ENCODE measurements at regions not wholly inside any gene's neighbourhood (a gene's known extent, or its start where the extent isn't known, plus 50 kb on each side); places are given as distances from the start of the nearest gene placed in this dataset.

- DNase-seq (ENCODE audit: low read depth in 2 of 2) = no peak
Observed at GRCh38 chr12:28601570-28602058, 411.4 kb downstream of the CCDC91 start.

- DNase-seq (ENCODE audit: low read depth in 2 of 2) = no peak
Observed at GRCh38 chr12:28602786-28603185, 412.5 kb downstream of the CCDC91 start.

GRCh38 chr12:28603239-28603638 lies 413.0 kb downstream of the CCDC91 start:
- no peak for DNase-seq (ENCODE audit: low read depth in 2 of 2)

GRCh38 chr12:28603801-28604200 lies 413.5 kb downstream of the CCDC91 start:
- no peak for DNase-seq (ENCODE audit: low read depth in 2 of 2)

GRCh38 chr12:28604240-28604639 lies 414.0 kb downstream of the CCDC91 start:
- no peak for DNase-seq (ENCODE audit: low read depth in 2 of 2)

GRCh38 chr12:28606967-28607557 lies 416.8 kb downstream of the CCDC91 start:
- no peak for DNase-seq (ENCODE audit: low read depth in 2 of 2)

- DNase-seq (ENCODE audit: low read depth in 2 of 2) = no peak
Observed at GRCh38 chr12:28610401-28611114, 420.3 kb downstream of the CCDC91 start.

- no peak for DNase-seq (ENCODE audit: low read depth in 2 of 2)
Observed at GRCh38 chr12:28611115-28611435, 420.8 kb downstream of the CCDC91 start.

- DNase-seq (ENCODE audit: low read depth in 2 of 2) = no peak
Observed at GRCh38 chr12:28611449-28611848, 421.2 kb downstream of the CCDC91 start.

- no peak for DNase-seq (ENCODE audit: low read depth in 2 of 2)
Observed at GRCh38 chr12:28618171-28618570, 427.9 kb downstream of the CCDC91 start.

GRCh38 chr12:28618772-28619171 lies 428.5 kb downstream of the CCDC91 start:
- no peak for DNase-seq (ENCODE audit: low read depth in 2 of 2)

- no peak for DNase-seq (ENCODE audit: low read depth in 2 of 2)
Observed at GRCh38 chr12:28620281-28620680, 430.0 kb downstream of the CCDC91 start.

GRCh38 chr12:28622406-28622805 lies 432.1 kb downstream of the CCDC91 start:
- DNase-seq (ENCODE audit: low read depth in 2 of 2) = no peak

GRCh38 chr12:28626504-28626903 lies 436.2 kb downstream of the CCDC91 start:
- DNase-seq (ENCODE audit: low read depth in 2 of 2) = no peak

- DNase-seq (ENCODE audit: low read depth in 2 of 2) = no peak
Observed at GRCh38 chr12:28629691-28630090, 439.4 kb downstream of the CCDC91 start.

- no peak for DNase-seq (ENCODE audit: low read depth in 2 of 2)
Observed at GRCh38 chr12:28631831-28632230, 441.6 kb downstream of the CCDC91 start.

GRCh38 chr12:28640519-28640918 lies 450.3 kb downstream of the CCDC91 start:
- no peak for DNase-seq (ENCODE audit: low read depth in 2 of 2)

GRCh38 chr12:28645436-28645835 lies 455.2 kb downstream of the CCDC91 start:
- DNase-seq (ENCODE audit: low read depth in 2 of 2) = no peak

- no peak for DNase-seq (ENCODE audit: low read depth in 2 of 2)
Observed at GRCh38 chr12:28645891-28646290, 455.6 kb downstream of the CCDC91 start.

- no peak for DNase-seq (ENCODE audit: low read depth in 2 of 2)
Observed at GRCh38 chr12:28650906-28651305, 460.6 kb downstream of the CCDC91 start.

- DNase-seq (ENCODE audit: low read depth in 2 of 2) = no peak
Observed at GRCh38 chr12:28652239-28652638, 462.0 kb downstream of the CCDC91 start.

GRCh38 chr12:28681980-28682379 lies 467.1 kb upstream of the FAR2 start:
- no peak for DNase-seq (ENCODE audit: low read depth in 2 of 2)

GRCh38 chr12:28683366-28683765 lies 465.7 kb upstream of the FAR2 start:
- DNase-seq (ENCODE audit: low read depth in 2 of 2) = no peak
